ENCODE measurements at regions not wholly inside any gene's neighbourhood (a gene's known extent, or its start where the extent isn't known, plus 50 kb on each side); places are given as distances from the start of the nearest gene placed in this dataset.
A peak's percentile ranks its signal among the peaks of the same experiment; 100 is the strongest.

- TF ChIP-seq CTCF (IDR thresholded peaks at IDR 0.05; ENCODE audit: control insufficient read depth, insufficient read depth, low read depth, low read length, missing control alignments) = no peak
- no peak overlapping the region for H3K4me3 ChIP-seq (ENCODE audit: control insufficient read depth, low read depth, low read length)
- no peak for DNase-seq (ENCODE audit: low read depth)
These were observed 207.9 kb upstream of the TMEM260 start for GRCh38 chr14:56371737-56372136.

DNA sequence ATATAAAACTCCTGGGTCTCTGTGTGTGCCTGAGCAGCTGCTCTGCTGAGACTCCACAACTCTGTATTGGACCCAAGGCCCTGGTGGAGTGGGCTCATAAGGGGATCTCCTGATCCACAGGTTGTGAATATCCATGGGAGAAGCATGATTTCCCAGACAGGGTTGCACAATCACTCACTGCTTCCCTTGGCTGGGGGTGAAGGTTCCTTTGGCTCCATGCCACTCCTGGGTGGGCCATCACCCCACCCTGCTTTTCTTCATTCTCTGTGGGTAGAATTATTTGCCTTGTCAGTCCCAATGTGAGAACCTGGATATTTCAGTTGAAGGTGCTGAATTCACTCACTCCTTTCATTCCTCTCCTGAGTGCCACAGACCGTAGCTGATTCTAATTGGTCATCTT, 205.2 kb upstream of the TMEM260 start:
- TF ChIP-seq CTCF (IDR thresholded peaks at IDR 0.05; ENCODE audit: control insufficient read depth, insufficient read depth, low read depth, low read length, missing control alignments) = no peak
- no peak for DNase-seq (ENCODE audit: low read depth)
- no peak overlapping the region for H3K4me3 ChIP-seq (ENCODE audit: control insufficient read depth, low read depth, low read length)

- TF ChIP-seq CTCF (IDR thresholded peaks at IDR 0.05; ENCODE audit: control insufficient read depth, insufficient read depth, low read depth, low read length, missing control alignments) = no peak
- no peak for DNase-seq (ENCODE audit: low read depth)
- no peak overlapping the region for H3K4me3 ChIP-seq (ENCODE audit: control insufficient read depth, low read depth, low read length)
These were observed 201.6 kb upstream of the TMEM260 start for GRCh38 chr14:56378046-56378445.

DNA sequence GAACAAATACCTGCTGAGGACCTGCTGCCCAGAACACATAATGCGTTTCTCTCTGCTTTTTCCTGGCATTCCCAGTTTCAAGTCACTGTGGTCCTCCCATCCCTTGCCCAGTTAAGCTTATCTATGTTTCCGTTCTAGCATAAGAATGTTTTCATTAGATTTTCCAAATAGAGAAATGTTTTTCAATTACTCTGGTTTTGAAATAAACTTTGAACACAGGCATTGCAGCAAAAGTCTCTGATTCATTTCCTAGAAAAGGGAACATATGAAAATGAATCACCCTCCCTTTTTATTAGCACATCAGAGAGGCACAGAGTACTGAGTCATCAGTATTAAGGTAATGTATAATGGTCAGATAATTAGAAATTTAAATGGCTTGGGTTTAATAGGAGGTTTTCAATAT, 201.1 kb upstream of the TMEM260 start:
- DNase-seq (ENCODE audit: low read depth) = peak; percentile 60
- no peak overlapping the region for H3K4me3 ChIP-seq (ENCODE audit: control insufficient read depth, low read depth, low read length)
- no peak for TF ChIP-seq CTCF (IDR thresholded peaks at IDR 0.05; ENCODE audit: control insufficient read depth, insufficient read depth, low read depth, low read length, missing control alignments)

DNA sequence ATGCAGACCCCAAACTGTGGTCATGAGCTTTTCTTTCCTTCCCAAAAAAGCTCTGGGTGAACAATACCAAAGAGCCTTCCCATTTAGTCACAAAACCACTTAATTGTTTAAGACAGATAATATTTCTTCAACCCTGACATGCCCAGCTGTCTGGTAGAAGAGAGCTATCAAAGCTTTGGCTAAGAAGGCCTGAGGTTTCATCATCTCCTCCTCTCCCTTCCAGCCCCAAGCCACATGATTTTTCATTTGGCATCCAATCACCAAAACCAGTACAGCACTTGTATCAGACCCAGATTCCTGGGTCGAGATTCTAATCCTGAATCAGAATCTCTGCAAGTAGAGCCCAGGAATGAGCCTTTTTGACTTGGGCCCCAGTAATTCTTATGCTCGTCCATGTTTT, 199.6 kb upstream of the TMEM260 start:
- no peak overlapping the region for H3K4me3 ChIP-seq (ENCODE audit: control insufficient read depth, low read depth, low read length)
- peak; percentile 39 for DNase-seq (ENCODE audit: low read depth)
- TF ChIP-seq CTCF (IDR thresholded peaks at IDR 0.05; ENCODE audit: control insufficient read depth, insufficient read depth, low read depth, low read length, missing control alignments) = no peak

DNA sequence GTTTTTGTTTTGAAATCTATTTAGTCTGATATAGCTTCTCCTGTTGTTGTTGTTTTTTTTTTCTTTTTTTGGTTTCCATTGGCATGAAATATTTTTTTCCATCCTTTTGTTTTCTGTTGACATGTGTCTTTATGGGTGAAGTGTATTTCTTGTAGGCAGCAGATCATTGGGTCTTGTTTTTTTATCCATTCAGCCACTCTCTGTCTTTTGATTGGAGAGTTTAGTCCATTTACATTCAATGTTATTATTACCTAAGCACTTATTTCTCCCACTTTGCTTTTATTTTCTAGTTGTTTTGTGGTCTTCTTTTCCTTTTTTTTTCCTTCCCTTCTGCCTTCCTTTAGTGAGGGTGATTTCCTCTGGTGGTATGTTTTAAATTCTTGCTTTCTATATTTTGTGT, 193.6 kb upstream of the TMEM260 start:
- no peak overlapping the region for H3K4me3 ChIP-seq (ENCODE audit: control insufficient read depth, low read depth, low read length)
- DNase-seq (ENCODE audit: low read depth) = no peak
- TF ChIP-seq CTCF (IDR thresholded peaks at IDR 0.05; ENCODE audit: control insufficient read depth, insufficient read depth, low read depth, low read length, missing control alignments) = no peak

DNA sequence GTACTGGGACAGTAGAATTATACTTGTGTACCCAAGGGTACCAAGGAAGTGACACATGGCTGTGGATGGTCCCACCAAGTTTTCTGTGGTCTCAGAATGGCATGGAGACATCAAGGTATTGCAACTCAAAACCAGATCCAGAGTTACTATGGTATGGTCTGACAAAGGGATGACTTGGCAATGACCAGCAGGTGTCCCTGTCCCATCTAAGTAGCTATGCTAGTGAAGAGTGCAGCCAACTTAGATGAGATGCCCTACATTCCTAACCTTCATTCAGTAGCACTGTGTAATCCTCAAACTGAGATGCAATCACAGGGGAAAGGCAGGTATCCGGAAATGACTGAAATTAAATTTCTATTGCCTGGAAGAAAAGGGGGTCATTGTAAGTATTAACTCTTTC, 188.7 kb upstream of the TMEM260 start:
- no peak for TF ChIP-seq CTCF (IDR thresholded peaks at IDR 0.05; ENCODE audit: control insufficient read depth, insufficient read depth, low read depth, low read length, missing control alignments)
- DNase-seq (ENCODE audit: low read depth) = no peak
- no peak overlapping the region for H3K4me3 ChIP-seq (ENCODE audit: control insufficient read depth, low read depth, low read length)

Data from AG09309 (cell line).